GM23338 (cell line): ENCODE measurements at regions not wholly inside any gene's neighbourhood (a gene's known extent, or its start where the extent isn't known, plus 50 kb on each side); places are given as distances from the start of the nearest gene placed in this dataset.

Experiments
- ATAC-seq: fragments of 200-7000 bp; cut with Tn5 transposase; 3 replicates; pipeline ENCODE4 v1.9.1; 2020
- DNase-seq: peaks from one replicate; pipeline ENCODE4 v3.0.0-alpha.2; 2015; ENCODE audit warnings: low spot score
- H2AFZ ChIP-seq: fragments of 200-600 bp; sonication (generic); 2 replicates; pipeline ENCODE4 v1.8.0; 2016; ENCODE audit warnings: antibody characterized with exemption, mild to moderate bottlenecking, moderate library complexity
- H3F3A ChIP-seq: fragments of 200-600 bp; sonication (generic); replicated peaks from 2 replicates; pipeline ENCODE4 v1.8.0; 2017; ENCODE audit warnings: antibody characterized with exemption, mixed run types, low read depth
- H3K27ac ChIP-seq: fragments of 200-600 bp; sonication (generic); 2 replicates; pipeline ENCODE4 v1.6.1; 2016; ENCODE audit warnings: low read depth
- H3K27me3 ChIP-seq: fragments of 200-600 bp; sonication (generic); 2 replicates; pipeline ENCODE4 v1.8.0; 2016; ENCODE audit warnings: mild to moderate bottlenecking, mixed run types, moderate library complexity; ENCODE audit not compliant: insufficient read depth
- H3K36me3 ChIP-seq: fragments of 200-600 bp; sonication (generic); 2 replicates; pipeline ENCODE4 v1.8.0; 2016; ENCODE audit warnings: mild to moderate bottlenecking; ENCODE audit not compliant: insufficient read depth
- H3K4me1 ChIP-seq: fragments of 200-600 bp; sonication (generic); 2 replicates; pipeline ENCODE4 v1.8.0; 2016; ENCODE audit warnings: mild to moderate bottlenecking, moderate library complexity; ENCODE audit not compliant: insufficient read depth
- H3K4me2 ChIP-seq: fragments of 200-600 bp; sonication (generic); 2 replicates; pipeline ENCODE4 v1.7.1; 2017; ENCODE audit warnings: mixed run types
- H3K4me3 ChIP-seq: fragments of 200-600 bp; sonication (generic); 2 replicates; pipeline ENCODE4 v1.6.1; 2016; ENCODE audit warnings: mixed run types
- H3K79me2 ChIP-seq: fragments of 200-600 bp; sonication (generic); replicated peaks from 2 replicates; pipeline ENCODE4 v1.8.0; 2017; ENCODE audit warnings: mild to moderate bottlenecking; ENCODE audit not compliant: insufficient read depth
- H3K9me2 ChIP-seq: fragments of 200-600 bp; sonication (generic); 2 replicates; pipeline ENCODE4 v1.8.0; 2017; ENCODE audit not compliant: insufficient read depth
- H4K20me1 ChIP-seq: fragments of 200-600 bp; sonication (generic); replicated peaks from 2 replicates; pipeline ENCODE4 v1.8.0; 2017; ENCODE audit warnings: mild to moderate bottlenecking; ENCODE audit not compliant: insufficient read depth
- H3K27ac Mint-ChIP-seq: 2 replicates; pipeline ENCODE4 v1.8.0; 2020; ENCODE audit warnings: inconsistent platforms, mild to moderate bottlenecking, moderate library complexity, mixed read lengths
- H3K27me3 Mint-ChIP-seq: 3 replicates; pipeline ENCODE4 v1.8.0; 2022; ENCODE audit warnings: low read depth, mild to moderate bottlenecking, moderate library complexity, mixed read lengths, inconsistent platforms; ENCODE audit not compliant: insufficient read depth, poor library complexity
- H3K36me3 Mint-ChIP-seq: 3 replicates; pipeline ENCODE4 v1.8.0; 2021; ENCODE audit warnings: low read depth, mild to moderate bottlenecking, inconsistent platforms, moderate library complexity, mixed read lengths
- H3K4me1 Mint-ChIP-seq: 3 replicates; pipeline ENCODE4 v1.8.0; 2020; ENCODE audit warnings: mild to moderate bottlenecking, inconsistent platforms, mixed read lengths
- H3K4me3 Mint-ChIP-seq: 3 replicates; pipeline ENCODE4 v1.8.0; 2021; ENCODE audit warnings: moderate library complexity, mild to moderate bottlenecking, inconsistent platforms, mixed read lengths
- H3K9me3 Mint-ChIP-seq: 3 replicates; pipeline ENCODE4 v1.8.0; 2020; ENCODE audit warnings: moderate library complexity, mild to moderate bottlenecking, inconsistent platforms, mixed read lengths
- CREB1 ChIP-seq: fragments of 250-450 bp; sonication (Bioruptor Pico); IDR thresholded peaks from 2 replicates; pipeline ENCODE4 v1.5.0; 2020; ENCODE audit warnings: low read depth, mild to moderate bottlenecking, moderate library complexity
- CTCF ChIP-seq, 2 experiments: fragments of 200-600 bp in 1 of 2; sonication (generic) in 1 of 2; conservative IDR thresholded peaks; 2 replicates each; pipeline versions ENCODE4 v1.5.1 to v1.6.1; 2016 to 2017; ENCODE audit warnings: antibody characterized with exemption in 2 of 2, low read depth in 2 of 2, mild to moderate bottlenecking in 2 of 2, moderate library complexity in 1 of 2
- EZH2 ChIP-seq: fragments of 200-600 bp; sonication (generic); IDR thresholded peaks from one replicate; pipeline ENCODE4 v1.8.0; 2017; ENCODE audit warnings: antibody characterized with exemption, mild to moderate bottlenecking, low read depth; ENCODE audit not compliant: unreplicated experiment
- EZH2phosphoT487 ChIP-seq: fragments of 200-600 bp; sonication (generic); IDR thresholded peaks from one replicate; pipeline ENCODE4 v1.8.1; 2018; ENCODE audit warnings: antibody characterized with exemption; ENCODE audit not compliant: unreplicated experiment
- JUNB ChIP-seq: IDR thresholded peaks from one replicate; pipeline ENCODE4 v1.6.1; 2016; ENCODE audit warnings: antibody characterized with exemption; ENCODE audit not compliant: unreplicated experiment
- NANOG ChIP-seq: IDR thresholded peaks from 2 replicates; pipeline ENCODE4 v1.6.1; 2016; ENCODE audit warnings: antibody characterized with exemption, borderline replicate concordance
- POLR2AphosphoS5 ChIP-seq: IDR thresholded peaks from 2 replicates; pipeline ENCODE4 v1.6.1; 2016; ENCODE audit warnings: antibody characterized with exemption, low read depth
- REST ChIP-seq: IDR thresholded peaks from one replicate; pipeline ENCODE4 v1.6.1; 2018; ENCODE audit warnings: antibody characterized with exemption; ENCODE audit not compliant: unreplicated experiment
- STAT1 ChIP-seq: IDR thresholded peaks from one replicate; pipeline ENCODE4 v1.6.1; 2016; ENCODE audit warnings: antibody characterized with exemption; ENCODE audit not compliant: unreplicated experiment
- ZNF114 ChIP-seq: fragments of 250-450 bp; sonication (Bioruptor Pico); IDR thresholded peaks from 2 replicates; pipeline ENCODE4 v1.5.0; 2020; ENCODE audit warnings: mild to moderate bottlenecking, moderate library complexity
- ZNF331 ChIP-seq: fragments of 250-450 bp; sonication (Bioruptor Pico); IDR thresholded peaks from 2 replicates; pipeline ENCODE4 v1.5.0; 2020; ENCODE audit warnings: low read depth, mild to moderate bottlenecking, moderate library complexity
- ZNF462 ChIP-seq: fragments of 250-450 bp; sonication (Bioruptor Pico); IDR thresholded peaks from 2 replicates; pipeline ENCODE4 v1.5.0; 2020; ENCODE audit warnings: mild to moderate bottlenecking, moderate library complexity
- TF ChIP-seq, protein P1 (sequence below): IDR thresholded peaks from 2 replicates; pipeline ENCODE4 v1.6.1; 2016; ENCODE audit warnings: antibody characterized with exemption

- TF ChIP-seq EZH2, result no peak
Observed at GRCh38 chr6:19896693-19897010, 59.5 kb downstream of the ID4 start (continued).

DNA sequence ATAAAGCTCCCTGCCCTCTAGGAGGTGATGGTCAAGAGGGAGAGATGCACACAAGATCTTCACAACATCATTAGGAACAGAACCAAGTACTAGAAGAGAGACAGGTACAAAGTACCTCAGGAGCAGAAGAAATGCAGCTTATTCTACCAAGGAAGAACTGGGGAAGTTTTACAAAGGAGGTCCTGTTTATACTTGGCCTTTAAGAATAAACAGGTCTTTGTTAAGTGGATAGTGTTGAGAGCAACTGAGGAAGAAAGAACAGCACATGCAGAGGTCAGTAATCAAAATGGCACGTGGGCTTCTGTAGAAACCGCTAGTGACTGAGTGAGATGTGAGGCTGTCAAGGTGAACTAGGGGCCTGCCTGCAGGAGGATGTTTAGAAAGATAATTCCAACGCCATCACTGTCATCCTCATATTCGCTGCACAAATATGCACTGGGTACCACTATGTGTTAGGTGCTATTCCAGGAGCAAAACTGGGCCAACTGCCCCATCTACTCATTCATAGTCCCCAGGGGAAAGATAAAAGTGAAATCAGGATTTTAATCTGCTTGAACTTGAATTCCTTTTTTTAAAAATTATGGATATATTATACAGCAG is 61.1 kb downstream of the ID4 start:
- Mint-ChIP-seq H3K27me3 (no peaks in the 10 kb centered on the region), H3K4me1 (peaks cover 2% of the 10 kb centered on the region; the same call in 1 of the 3 replicates), H3K9me3 (peaks cover 8% of the 10 kb centered on the region), H3K36me3 (no peaks in the 10 kb centered on the region), H3K27ac (no peak overlapping the region), H3K4me3 (no peak overlapping the region)
- ATAC-seq, result no peak
- H3K4me3 ChIP-seq, result no peak overlapping the region
- H3K79me2 ChIP-seq, result no peaks in the 10 kb centered on the region
- no peaks in the 10 kb centered on the region for H3K36me3 ChIP-seq
- DNase-seq, result no peak
- H3K27me3 ChIP-seq, result no peaks in the 10 kb centered on the region
- H3K4me2 ChIP-seq, result no peak overlapping the region
- H4K20me1 ChIP-seq, result no peaks in the 10 kb centered on the region
- H3K9me2 ChIP-seq, result no peaks in the 10 kb centered on the region
- H3K4me1 ChIP-seq, result no peaks in the 10 kb centered on the region
- no peak overlapping the region for H3K27ac ChIP-seq
- H3F3A ChIP-seq, result no peaks in the 10 kb centered on the region
- TF ChIP-seq JUNB, result no peak
- no peak for TF ChIP-seq EZH2
- no peak for TF ChIP-seq REST
- no peak for TF ChIP-seq ZNF114 (CRISPR knock-in tag)
- TF ChIP-seq STAT1, result no peak
- no peak for TF ChIP-seq CREB1
- TF ChIP-seq, protein P1, sequence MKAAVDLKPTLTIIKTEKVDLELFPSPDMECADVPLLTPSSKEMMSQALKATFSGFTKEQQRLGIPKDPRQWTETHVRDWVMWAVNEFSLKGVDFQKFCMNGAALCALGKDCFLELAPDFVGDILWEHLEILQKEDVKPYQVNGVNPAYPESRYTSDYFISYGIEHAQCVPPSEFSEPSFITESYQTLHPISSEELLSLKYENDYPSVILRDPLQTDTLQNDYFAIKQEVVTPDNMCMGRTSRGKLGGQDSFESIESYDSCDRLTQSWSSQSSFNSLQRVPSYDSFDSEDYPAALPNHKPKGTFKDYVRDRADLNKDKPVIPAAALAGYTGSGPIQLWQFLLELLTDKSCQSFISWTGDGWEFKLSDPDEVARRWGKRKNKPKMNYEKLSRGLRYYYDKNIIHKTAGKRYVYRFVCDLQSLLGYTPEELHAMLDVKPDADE, result no peak
- no peak for TF ChIP-seq CTCF (conservative IDR thresholded peaks at IDR 0.05; ENCODE audit: low read depth in 2 of 2)
- no peak for TF ChIP-seq POLR2AphosphoS5
- TF ChIP-seq EZH2phosphoT487, result no peak
- no peak for TF ChIP-seq ZNF462 (CRISPR knock-in tag)
- TF ChIP-seq ZNF331 (CRISPR knock-in tag), result no peak
- no peak for TF ChIP-seq NANOG
- no peak overlapping the region for H2AFZ ChIP-seq
